ENCODE measurements at regions not wholly inside any gene's neighbourhood (a gene's known extent, or its start where the extent isn't known, plus 50 kb on each side); places are given as distances from the start of the nearest gene placed in this dataset.
"Not testable (repeated sequence)": the region's sequence is repeated elsewhere in the genome, so short reads cannot be mapped to it uniquely, and the experiment has no call there.

- no peak for DNase-seq
Measured at GRCh38 chr1:173347282-173347818, 129.8 kb upstream of the PRDX6 start.

GRCh38 chr1:173352635-173353034 is 124.5 kb upstream of the PRDX6 start:
- not testable (repeated sequence) for DNase-seq

GRCh38 chr1:173353350-173353749 is 123.8 kb upstream of the PRDX6 start:
- DNase-seq: no peak

- no peak for DNase-seq
Measured at GRCh38 chr1:173354937-173355280, 122.2 kb upstream of the PRDX6 start.

GRCh38 chr1:173355281-173356031 is 121.7 kb upstream of the PRDX6 start:
- peak; percentile 71 for DNase-seq

- DNase-seq: no peak
Measured at GRCh38 chr1:173356191-173356762, 120.9 kb upstream of the PRDX6 start.

- peak; percentile 17 for DNase-seq
Measured at GRCh38 chr1:173360487-173361063, 116.6 kb upstream of the PRDX6 start.

GRCh38 chr1:173362543-173362942 is 114.6 kb upstream of the PRDX6 start:
- no peak for DNase-seq

GRCh38 chr1:173364827-173365226 is 112.3 kb upstream of the PRDX6 start:
- DNase-seq: no peak

GRCh38 chr1:173365341-173365740 is 111.8 kb upstream of the PRDX6 start:
- DNase-seq: no peak

- no peak for DNase-seq
Measured at GRCh38 chr1:173367136-173367535, 110.0 kb upstream of the PRDX6 start.

- not testable (repeated sequence) for DNase-seq
Measured at GRCh38 chr1:173370586-173370985, 106.5 kb upstream of the PRDX6 start.

GRCh38 chr1:173376065-173376464 is 101.1 kb upstream of the PRDX6 start:
- DNase-seq: not testable (repeated sequence)

GRCh38 chr1:173377266-173377665 is 99.9 kb upstream of the PRDX6 start:
- DNase-seq: no peak

- DNase-seq: no peak
Measured at GRCh38 chr1:173383351-173383750, 93.8 kb upstream of the PRDX6 start.

GRCh38 chr1:173388352-173388751 is 88.8 kb upstream of the PRDX6 start:
- no peak for DNase-seq

- DNase-seq: no peak
Measured at GRCh38 chr1:173392895-173393658, 84.1 kb upstream of the PRDX6 start.

- no peak for DNase-seq
Measured at GRCh38 chr1:173393659-173394000, 83.5 kb upstream of the PRDX6 start.

- DNase-seq: not testable (repeated sequence)
Measured at GRCh38 chr1:173394813-173395212, 82.3 kb upstream of the PRDX6 start.

- DNase-seq: no peak
Measured at GRCh38 chr1:173395762-173396161, 81.4 kb upstream of the PRDX6 start.

GRCh38 chr1:173400387-173400995 is 76.6 kb upstream of the PRDX6 start:
- DNase-seq: no peak

- DNase-seq: no peak
Measured at GRCh38 chr1:173403996-173404395, 73.1 kb upstream of the PRDX6 start.

GRCh38 chr1:173405281-173405680 is 71.9 kb upstream of the PRDX6 start:
- no peak for DNase-seq

All from hematopoietic multipotent progenitor cell treated with erythropoietin and hydrocortisone succinate and interleukin-3 and kit ligand, for 4 days (in vitro differentiated cells).